NCI-H2081 treated with DMSO at 0.1 percent for 48 hours (cell line): ENCODE measurements at regions not wholly inside any gene's neighbourhood (a gene's known extent, or its start where the extent isn't known, plus 50 kb on each side); places are given as distances from the start of the nearest gene placed in this dataset.
"Not testable (repeated sequence)": the region's sequence is repeated elsewhere in the genome, so short reads cannot be mapped to it uniquely, and the experiment has no call there.

Source experiments
- DNase-seq: peaks from one replicate; lab custom pipeline; 2025; lab: John Stamatoyannopoulos, UW

DNA sequence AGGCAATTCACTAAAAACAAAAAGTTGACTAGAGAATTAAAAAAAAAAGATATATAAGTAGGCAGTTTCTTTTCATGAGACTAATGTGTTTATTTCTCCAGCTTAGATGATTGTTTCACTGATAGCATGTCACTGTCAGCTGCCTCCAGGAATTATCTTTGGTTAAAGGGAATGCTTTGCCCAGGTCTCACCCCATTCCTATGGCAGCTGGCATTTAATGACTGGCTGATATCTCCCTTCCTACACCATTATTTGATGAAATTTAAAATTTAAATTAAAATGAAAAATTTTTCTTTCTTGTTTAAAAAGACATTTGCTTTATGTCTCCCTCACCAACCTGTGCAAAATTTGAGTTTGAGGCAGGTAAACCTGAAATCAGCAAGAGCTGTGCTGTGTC lies 214.5 kb upstream of the PRSS1 start:
- DNase-seq, result no peak

DNA sequence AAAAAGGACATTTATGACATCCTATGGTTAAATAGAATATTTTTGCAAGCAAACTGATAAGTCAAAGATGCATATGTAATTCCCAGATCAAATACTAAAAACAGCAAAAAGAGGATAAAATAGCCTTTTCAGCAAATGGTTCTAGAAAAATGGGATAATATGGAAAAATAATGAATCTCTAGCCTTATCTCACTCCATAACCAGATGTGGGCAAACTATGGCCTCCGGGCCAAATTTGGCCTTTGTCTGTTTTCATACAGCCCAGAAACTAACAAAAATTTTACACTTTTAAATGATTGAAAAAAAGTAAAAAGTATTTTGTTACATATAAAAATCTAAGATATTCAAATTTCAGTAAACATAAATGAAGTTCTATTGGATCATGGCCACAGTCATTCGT lies 215.4 kb upstream of the PRSS1 start:
- no peak for DNase-seq

DNA sequence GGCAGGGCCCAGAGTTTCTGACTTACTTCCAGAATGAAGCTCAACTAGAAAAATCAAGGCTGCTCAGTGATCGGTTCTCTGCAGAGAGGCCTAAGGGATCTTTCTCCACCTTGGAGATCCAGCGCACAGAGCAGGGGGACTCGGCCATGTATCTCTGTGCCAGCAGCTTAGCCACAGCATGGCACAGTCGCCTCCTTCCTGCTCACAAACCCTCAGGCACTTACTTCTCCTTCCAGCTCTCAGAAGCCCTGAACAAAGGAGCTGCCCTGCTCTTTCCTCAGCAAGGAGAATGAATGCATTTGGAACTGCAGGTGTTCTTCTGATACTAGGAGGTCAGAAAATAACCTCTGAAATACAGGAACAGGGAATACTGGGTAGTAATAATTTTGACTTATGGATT lies 219.7 kb upstream of the PRSS1 start:
- DNase-seq, result no peak

DNA sequence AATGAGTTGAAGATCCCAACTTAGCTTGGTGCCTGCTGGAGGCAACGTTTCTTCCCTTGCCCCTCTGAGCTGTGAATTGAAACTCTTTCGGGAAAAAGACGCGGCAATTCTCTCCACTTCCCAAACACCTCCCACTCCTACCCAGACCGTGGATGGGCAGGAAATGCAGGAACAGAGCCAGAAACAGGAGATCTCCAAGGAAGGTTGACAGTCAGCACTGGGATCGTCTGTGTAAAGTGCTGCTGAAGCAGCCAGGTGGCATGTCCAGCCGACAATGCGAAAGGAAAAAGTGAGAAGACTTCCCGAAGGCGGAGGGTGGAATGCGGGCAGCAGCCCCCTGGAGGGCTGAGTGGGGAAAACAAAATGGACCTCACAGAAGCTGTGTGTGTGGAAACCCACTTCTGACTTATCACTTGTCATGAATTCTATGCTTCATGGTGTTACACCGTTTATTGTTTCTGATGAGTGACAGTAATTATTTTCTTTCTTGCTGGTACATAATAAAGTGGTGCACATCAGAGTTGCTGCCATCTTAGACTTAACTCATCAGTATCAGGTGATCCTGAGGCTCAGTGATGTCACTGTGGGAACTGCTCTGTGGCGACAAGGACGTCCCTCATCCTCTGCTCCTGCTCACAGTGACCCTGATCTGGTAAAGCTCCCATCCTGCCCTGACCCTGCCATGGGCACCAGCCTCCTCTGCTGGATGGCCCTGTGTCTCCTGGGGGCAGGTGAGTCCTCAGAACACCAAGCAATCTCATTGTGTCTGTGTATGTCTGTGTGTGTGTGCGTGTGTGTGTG lies 220.5 kb upstream of the PRSS1 start:
- DNase-seq, result no peak

DNA sequence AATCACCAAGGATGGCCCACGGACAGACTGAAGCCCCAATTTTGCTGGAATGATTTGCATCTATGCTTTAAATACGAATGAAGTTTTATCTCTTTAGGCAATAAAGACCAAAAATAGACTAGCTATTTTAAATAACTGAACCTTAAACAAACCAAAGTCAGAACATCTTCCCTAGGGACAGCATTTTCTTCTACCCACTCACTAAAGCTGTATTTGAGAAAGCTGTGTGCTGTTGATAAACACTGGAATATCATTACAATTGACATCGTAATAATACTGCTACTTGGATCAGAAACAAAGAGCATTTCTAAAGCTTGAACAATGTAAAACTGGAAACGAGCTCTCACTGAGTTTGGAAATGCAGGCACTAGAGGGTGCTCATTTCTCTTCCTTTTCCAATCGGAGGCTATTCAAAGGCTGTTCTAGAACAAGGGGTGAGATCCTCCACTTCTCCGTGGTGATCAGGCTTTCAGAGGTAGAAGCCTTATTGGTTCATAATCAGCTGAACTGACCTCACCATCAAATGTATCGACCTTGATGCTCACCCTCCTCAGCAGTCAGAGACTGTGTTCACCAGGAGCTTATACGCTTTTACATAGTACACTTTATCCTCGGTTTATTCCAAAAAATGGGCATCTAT lies 225.3 kb upstream of the PRSS1 start:
- no peak for DNase-seq

DNA sequence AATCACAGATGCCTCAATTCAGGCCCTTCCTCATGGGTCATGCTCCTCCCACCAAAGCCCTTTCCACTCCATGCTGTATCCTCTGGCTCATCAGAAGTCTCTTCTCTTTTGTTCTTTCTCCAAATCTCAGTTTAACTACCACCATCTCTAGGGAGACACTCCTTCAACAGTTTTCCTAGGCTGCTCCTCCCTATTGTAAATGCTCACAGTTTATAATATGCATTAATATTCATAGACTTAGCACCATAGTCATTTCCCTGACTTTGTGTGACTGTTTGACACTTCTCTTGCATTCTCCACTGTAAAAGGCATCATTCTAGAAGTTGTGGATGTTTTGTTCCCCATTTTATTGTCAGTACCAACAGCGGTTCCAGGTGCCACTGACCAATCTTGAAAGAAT lies 226.5 kb upstream of the PRSS1 start:
- DNase-seq, result no peak

DNA sequence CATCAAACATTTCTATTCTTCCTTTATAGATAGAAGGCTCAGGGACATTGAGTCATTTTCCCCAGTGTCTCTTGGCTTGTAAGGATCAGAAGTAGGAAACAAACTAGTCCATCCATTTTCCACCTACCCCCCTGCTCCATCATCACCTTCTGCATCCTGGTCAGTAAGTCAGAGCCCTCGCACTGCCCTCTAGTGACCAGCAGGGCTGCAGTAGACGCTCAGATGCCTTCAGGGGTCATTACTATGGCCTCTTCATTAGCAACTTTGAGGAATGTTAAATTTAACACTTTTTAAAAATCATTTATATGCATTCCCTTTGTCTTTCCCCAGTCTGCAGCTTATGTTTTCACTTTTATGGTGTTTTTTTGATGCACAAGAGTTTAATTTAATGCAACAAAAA lies 228.4 kb upstream of the PRSS1 start:
- not testable (repeated sequence) for DNase-seq

DNA sequence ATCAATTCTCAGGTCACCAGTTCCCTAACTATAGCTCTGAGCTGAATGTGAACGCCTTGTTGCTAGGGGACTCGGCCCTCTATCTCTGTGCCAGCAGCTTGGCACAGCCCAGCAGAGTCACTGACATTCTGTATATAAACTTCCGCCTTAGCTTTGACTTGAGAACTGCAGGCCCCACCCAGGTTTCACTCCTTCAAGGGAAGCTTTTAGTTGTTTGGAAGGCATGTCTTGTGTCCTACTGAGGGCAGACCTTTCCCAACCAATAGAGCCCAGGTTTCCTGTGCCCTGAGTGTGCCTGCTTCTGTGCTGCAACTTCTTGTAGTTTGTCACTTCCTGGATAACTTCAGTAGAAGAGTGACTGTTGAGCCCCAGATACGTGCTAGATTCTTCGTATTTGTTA lies 228.8 kb upstream of the PRSS1 start:
- not testable (repeated sequence) for DNase-seq

DNA sequence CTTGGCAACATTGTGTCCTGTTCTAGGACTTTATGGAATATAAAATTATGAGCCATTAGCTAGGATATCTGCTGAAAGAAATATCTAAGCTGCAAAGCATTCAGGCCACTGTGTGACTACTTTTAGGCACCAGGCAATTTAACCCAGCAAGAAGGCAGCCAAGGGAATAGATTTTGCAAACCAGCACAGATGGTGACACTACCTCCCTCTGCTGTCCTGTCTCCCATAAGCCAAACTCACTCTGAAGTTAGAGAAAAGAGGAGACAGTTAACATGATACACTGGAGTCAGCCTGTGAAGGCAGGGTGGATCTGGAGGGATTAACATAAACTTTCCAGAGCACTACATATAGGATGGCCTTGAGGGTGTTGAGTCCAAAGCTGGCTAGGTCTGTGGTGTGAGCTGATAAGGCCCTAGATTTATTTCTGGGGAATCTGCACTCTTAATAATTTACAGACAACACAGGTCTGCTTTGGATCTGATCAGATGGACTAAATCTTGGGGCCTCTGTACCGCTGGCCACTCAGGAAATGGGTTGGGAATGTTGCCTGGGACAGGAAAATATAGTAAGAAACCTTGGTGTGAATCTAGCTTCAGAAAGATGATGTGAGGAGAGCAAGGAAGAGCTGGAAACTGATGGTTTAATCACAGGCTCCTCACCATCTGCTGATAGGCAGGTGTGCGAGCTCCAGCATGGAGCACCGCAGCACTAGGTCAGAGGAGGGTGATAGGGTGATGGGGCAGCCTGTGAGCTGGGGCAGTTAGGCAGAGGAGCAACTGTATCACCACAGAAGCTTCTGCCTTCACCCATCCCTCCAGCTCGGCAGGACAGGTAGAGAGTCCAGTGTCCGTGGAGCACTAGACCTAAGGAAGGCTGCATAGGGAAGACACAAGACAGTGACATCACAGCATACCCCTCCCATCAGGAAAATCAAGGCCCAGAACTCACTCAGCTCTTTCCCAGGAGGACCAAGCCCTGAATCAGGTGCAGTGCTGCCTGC lies 229.9 kb upstream of the PRSS1 start:
- DNase-seq, result no peak

DNA sequence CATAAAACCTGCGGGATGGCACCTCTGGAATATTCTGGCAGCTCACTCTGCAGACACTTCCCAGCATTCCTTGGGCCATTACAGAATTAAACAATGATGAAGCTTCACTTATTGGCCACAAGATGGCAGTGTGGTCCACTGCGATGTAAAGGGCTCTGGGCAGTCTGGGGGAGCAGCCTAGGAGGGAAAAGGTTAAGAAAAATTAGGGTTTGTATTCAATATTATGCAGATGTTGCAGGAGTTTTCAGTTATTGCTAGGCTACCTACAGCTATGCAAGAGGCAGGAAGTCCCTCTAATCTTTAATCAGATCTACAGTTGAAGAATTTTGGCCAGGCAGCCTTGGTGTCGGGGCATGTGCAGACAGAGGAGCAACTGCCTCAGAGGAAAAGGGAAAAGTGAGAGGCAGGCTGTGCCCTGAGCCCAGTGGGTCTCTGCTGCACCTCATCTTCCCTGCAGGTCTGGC lies 233.2 kb upstream of the PRSS1 start:
- peak; percentile 29 for DNase-seq

DNA sequence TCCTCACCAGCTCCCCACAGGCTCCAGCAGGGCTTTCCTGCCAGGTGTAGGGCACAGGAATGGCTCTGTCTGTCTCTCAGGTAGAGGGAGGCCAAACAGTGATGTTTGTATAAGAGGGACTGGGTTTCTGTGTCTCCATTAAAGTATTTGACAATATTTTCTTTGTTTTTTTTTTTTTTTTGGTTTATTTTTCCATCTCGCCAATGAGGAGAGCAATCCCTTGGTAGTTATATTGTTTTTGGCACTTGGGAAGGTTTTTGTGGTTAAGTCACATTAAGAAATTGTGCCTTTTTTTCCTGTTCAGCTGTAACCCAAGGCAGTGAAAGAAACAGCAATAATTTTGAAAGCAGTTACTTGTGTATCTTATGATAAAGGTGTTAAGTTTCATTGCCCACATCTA lies 234.6 kb upstream of the PRSS1 start:
- not testable (repeated sequence) for DNase-seq

DNA sequence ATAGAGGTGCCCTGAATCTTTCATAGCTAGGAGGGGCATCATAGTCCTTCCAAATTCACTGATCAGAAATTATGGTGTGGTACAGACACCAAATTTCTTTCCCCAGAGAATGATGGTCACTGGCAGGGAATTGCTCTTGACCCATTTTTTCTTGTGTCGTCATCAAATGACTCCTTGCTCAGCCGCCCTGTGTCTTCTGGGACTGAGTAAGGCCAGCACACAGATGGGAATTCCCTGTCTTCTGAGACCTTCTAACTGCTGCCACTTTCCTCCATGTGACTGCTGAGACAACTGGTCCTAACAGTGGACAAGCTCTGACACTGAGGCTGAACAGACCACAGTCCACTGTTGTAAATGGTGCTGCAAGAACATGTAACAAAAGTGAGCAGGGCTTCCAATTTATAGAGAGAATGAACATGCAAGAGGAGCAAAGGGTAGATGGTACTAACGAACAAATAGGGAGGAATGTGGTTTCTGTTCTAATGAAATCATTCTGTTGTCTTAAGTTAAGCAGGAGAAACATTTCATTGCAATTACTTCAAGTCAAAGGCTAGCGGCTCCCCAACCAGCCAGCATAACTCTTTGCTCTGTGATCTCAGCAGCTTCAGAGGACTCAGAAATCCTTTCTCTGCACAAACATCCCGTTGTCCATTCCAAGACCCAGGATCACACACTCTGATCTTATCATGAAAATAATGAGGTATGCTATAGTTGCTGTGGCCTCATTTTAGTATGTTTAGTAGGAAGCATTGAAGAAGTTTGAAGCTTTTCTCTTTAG lies 235.9 kb upstream of the PRSS1 start:
- no peak for DNase-seq

DNA sequence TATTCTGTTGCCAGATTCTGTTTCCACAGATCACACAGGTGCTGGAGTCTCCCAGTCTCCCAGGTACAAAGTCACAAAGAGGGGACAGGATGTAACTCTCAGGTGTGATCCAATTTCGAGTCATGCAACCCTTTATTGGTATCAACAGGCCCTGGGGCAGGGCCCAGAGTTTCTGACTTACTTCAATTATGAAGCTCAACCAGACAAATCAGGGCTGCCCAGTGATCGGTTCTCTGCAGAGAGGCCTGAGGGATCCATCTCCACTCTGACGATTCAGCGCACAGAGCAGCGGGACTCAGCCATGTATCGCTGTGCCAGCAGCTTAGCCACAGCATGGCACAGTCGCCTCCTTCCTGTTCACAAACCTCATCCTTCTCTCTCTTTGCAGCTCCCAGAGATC lies 237.5 kb upstream of the PRSS1 start:
- DNase-seq, result no peak

DNA sequence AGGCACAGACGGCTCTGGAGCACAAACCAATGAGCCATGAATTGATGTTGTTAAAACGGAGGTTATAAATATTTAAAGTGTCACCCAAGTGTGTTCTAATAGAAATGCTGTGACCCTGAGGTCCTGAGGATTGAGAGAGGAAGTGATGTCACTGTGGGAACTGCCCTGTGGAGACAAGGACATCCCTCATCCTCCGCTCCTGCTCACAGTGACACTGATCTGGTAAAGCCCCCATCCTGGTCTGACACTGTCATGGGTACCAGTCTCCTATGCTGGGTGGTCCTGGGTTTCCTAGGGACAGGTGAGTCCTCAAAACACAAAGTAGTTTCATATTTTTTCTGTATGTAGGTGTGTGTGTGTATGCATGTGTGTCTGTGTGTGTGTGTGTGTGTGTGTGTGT lies 237.9 kb upstream of the PRSS1 start:
- DNase-seq, result no peak

DNA sequence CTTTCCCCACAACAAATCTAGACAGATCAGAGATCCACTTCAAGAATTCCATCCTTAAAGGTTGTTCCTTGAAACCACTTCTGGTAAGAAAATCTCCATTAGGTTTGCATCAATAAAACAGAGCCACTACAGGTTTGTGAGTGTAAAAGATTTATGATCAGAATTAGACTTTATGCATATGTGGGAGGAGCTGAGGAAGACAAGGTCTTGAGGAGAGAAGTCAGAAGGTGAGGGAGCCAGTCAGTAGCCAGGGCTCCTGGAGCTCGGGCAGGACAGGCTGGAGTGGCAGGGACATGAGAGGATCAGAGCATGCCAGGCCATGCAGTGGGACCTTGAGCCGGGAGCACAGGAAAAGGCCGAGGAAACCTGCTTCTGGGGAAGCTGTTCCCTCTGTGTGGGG lies 240.0 kb upstream of the PRSS1 start:
- DNase-seq, result not testable (repeated sequence)

DNA sequence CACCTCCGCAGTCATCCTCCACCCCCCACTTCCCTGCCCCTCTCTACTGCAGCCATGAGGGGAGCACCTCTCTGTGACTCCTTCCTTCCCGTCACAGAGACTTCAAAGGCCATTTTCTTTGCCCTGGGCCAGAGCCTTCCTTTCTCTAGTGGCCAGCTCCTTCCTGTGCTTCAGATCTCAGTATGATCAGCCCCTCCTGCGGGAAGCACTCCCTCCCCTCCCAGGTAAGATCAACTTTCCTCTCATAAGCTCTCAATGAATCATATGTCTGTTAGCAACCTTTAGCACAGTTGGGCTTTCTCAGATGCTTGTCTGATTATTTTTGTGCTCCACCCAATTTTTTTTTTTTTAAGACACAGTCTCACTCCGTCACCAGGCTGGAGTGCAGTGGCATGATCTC lies 241.0 kb upstream of the PRSS1 start:
- no peak for DNase-seq

DNA sequence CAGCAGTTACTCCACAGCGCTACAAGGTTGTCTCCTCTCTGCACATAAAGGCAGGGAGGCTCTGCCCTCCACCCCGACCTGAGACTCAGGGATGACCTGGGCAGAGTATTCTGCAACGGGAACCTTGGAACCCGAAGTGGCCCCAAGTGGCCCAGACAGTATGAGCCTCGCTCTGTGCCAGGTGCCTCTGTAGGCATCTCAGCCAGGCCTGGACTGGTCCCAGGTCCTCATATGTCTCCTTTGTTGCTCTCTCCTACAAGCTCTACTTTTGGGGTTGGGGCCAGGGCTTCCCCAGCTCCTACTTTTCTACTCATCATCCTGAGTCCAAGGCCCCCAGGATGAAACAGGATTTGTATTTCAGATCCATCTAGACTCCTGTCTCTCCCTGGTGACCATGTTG lies 241.5 kb upstream of the PRSS1 start:
- no peak for DNase-seq

DNA sequence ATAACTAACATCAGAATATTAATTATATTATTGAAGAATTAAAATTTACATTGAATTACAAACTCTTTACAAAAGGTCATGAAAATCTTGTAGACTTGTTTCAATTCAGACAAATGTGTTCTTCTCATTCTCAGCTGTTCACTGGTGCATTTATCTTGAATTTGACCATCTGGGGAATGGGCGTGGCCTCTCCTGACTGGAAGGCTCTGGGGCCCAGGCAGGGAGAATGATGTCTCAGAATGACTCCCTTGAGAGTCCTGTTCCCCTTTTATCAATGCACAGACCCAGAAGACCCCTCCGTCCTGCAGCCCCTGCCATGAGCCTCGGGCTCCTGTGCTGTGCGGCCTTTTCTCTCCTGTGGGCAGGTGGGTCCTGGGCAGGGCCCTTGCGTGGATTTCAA lies 242.2 kb upstream of the PRSS1 start:
- DNase-seq, result not testable (repeated sequence)

DNA sequence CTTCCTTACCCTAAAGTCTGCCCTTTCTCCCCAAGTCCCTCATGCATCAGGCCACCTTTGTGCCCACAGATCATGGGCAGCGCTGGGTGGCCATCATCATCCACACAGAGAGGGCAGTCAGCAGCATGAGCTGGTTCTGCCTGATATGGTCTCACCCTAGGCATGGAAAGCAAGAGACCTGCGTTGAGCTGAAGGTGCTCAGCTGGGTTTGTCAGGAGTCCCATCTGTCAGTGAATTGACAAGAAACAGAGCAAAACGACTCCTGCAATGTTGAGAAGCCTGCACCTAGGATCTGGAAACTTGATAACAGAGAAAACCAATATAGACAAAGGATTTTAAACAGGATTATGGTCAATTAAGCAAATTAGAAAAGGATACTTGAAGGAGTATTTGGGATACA lies 242.7 kb upstream of the PRSS1 start:
- DNase-seq, result no peak

DNA sequence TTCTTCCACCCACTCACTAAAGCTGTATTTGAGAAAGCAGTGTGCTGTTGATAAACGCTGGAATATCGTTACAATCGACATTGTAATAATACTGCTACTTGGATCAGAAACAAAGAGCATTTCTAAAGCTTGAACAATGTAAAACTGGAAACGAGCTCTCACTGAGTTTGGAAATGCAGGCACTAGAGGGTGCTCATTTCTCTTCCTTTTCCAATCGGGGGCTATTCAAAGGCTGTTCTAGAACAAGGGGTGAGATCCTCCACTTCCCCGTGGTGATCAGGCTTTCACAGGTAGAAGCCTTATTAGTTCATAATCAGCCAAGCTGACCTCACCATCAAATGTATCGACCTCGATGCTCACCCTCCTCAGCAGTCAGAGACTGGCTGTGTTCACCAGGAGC lies 245.3 kb upstream of the PRSS1 start:
- not testable (repeated sequence) for DNase-seq

DNA sequence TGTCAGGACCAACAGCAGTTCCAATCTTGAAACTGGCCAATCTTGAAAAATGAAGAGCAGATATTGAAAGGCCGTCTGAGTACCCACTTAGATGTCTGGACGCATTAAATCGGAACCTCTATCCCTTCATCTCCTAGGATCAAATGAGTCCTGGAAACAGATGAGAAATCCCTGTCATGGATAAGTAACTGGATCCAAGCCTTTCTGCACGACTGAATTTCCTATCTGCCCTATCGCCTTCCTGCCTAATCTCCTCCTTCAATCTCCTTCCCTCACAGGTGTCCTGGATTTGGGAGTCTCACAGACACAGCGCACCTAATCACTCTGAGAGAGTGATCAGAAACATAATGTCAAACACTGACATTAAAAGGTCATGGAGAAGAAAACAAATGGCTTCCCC lies 245.2 kb upstream of the PRSS58 start:
- no peak for DNase-seq

DNA sequence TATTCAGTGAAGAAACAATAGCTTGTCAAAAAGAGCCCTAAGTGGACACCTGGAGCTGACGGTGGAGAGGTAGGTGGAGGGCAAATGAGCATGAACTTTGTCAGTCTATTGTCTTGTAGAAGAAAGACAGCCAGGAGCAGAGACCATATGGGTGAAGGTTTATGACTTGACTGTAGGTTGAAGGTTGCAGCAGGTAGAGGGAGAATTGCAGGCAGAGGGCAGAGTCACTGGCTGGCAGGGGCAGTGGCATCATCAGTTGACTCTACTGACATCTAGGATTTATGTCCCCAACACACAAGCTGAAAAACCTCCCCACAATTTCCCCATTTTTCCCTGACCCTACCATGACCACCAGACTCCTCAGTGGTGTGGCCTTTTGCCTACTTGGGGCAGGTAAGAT lies 243.6 kb upstream of the PRSS58 start:
- DNase-seq, result no peak
